Pancreas (tissue), 10 donors: ENCODE measurements at regions not wholly inside any gene's neighbourhood (a gene's known extent, or its start where the extent isn't known, plus 50 kb on each side); places are given as distances from the start of the nearest gene placed in this dataset.

Experiments used
- ATAC-seq, 4 donors: fragments of 200-7000 bp; cut with Tn5 transposase; one replicate each; pipeline versions ENCODE4 v1.8.0 to v1.9.1; 2020; ENCODE audit warnings: mild to moderate bottlenecking in 4 of 4, moderate library complexity in 4 of 4
- DNase-seq, 6 donors: peaks; one replicate each; pipeline ENCODE4 v3.0.0-alpha.2; 2020
- FAIRE-seq: peaks from 2 replicates; lab custom pipeline; 2012; peaks lifted over from hg19 to GRCh38; lab: Jason Lieb, UNC
- H3K27ac ChIP-seq, 4 donors: fragments of 200-600 bp; sonication (generic); 1 replicate in 3 of 4; 2 replicates in 1 of 4; pipeline versions ENCODE4 v1.5.0 to v1.8.0; 2020
- H3K27me3 ChIP-seq, 4 donors: fragments of 200-600 bp; one replicate each; pipeline ENCODE4 v1.8.0; 2021
- H3K36me3 ChIP-seq, 3 donors: fragments of 200-600 bp; sonication (generic) in 1 of 3; one replicate each; pipeline versions ENCODE4 v1.5.0 to v1.8.0; 2020 to 2021
- H3K4me1 ChIP-seq, 3 donors: fragments of 200-600 bp; one replicate each; pipeline ENCODE4 v1.8.0; 2021
- H3K4me3 ChIP-seq, 4 donors: fragments of 200-600 bp; sonication (generic) in 2 of 4; one replicate each; pipeline versions ENCODE4 v1.5.0 to v1.8.0; 2020 to 2021
- H3K9me3 ChIP-seq, 4 donors: fragments of 200-600 bp; one replicate each; pipeline ENCODE4 v1.8.0; 2021
- WGBS, 2 donors: extraction: QIAGEN DNeasy Blood & Tissue Kit; methylation state at CpG; one replicate each; pipeline ENCODE4 v1.1.7; 2013; 5-methylcytosine and 5-hydroxymethylcytosine counted together
- intact Hi-C, 3 donors: fragments of 100-400 bp; cut with DNase I; formaldehyde crosslinking; loops; one replicate each; pipeline versions ENCODE4 v1.11.1 to v1.14.2; 2022
- TF ChIP-seq, protein P1 (sequence below), 4 donors: fragments of 200-600 bp; sonication (generic) in 3 of 4; IDR thresholded peaks; one replicate each; pipeline versions ENCODE4 v1.5.0 to v1.8.0; 2021; ENCODE audit warnings: antibody characterized with exemption in 4 of 4
- donor health status: healthy with polysubstance abuse.
- donor health status: DM: no; HTN: no; CAD: no; lungs with moderate emphysema.
- donor health status: DM: no; HTN: no; CAD: no.
- donor health status: control.
- donor health status: control.
- donor health status: Bipolar disorder and iron deficiency.
- donor health status: DM: yes; HTN: yes; CAD: no.
- donor health status: DM: no; HTN: no; CAD: no.
- donor health status: DM: no; HTN: no; CAD: no.
- donor health status: DM: yes; HTN: yes; CAD: no.

DNA sequence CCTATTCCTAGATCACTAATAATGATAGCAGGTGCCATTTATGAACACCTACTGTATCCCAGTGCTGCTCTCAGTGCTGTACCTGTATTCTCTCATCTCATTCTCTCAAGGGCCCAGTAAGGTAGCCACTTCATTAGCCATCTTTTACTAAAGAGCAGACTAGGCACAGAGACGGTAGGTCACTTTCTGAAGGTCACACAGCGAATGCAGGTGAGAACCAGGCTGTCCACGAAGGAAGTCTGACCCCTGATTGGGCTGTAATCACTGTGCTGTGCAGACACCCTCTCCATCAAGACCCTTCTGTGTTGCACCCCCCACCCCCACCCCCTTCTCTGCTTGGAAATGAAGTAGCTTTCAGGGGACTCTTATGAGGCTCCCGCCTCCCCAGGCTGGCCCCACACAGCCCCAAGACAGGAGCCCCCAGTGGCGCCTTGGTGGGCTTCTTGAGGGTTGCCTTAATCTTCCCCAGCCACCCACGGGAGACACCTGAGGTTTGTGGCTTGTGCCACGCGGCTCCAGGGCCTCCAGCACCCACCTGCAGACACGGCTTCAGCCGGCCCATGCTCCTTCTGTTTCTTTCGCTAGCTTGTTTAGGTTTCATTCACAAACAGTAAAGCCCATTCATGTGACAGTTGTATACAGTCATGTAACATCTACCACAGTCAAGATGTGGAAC is 81.7 kb upstream of the FAM20C start:
- FAIRE-seq (no peak), DNase-seq (peak in 1 of 6 donors; percentile 39), ATAC-seq (no peak)
- 78 to 86% methylated on average over 11 of the region's 11 CpGs for WGBS, 2 donors
- Histone ChIP-seq H3K36me3 (no peaks in the 10 kb centered on the region), H3K9me3 (no peaks in the 10 kb centered on the region), H3K4me3 (no peak overlapping the region), H3K27ac (no peak overlapping the region), H3K4me1 (no peaks in the 10 kb centered on the region), H3K27me3 (no peaks in the 10 kb centered on the region)
- TF ChIP-seq, protein P1, sequence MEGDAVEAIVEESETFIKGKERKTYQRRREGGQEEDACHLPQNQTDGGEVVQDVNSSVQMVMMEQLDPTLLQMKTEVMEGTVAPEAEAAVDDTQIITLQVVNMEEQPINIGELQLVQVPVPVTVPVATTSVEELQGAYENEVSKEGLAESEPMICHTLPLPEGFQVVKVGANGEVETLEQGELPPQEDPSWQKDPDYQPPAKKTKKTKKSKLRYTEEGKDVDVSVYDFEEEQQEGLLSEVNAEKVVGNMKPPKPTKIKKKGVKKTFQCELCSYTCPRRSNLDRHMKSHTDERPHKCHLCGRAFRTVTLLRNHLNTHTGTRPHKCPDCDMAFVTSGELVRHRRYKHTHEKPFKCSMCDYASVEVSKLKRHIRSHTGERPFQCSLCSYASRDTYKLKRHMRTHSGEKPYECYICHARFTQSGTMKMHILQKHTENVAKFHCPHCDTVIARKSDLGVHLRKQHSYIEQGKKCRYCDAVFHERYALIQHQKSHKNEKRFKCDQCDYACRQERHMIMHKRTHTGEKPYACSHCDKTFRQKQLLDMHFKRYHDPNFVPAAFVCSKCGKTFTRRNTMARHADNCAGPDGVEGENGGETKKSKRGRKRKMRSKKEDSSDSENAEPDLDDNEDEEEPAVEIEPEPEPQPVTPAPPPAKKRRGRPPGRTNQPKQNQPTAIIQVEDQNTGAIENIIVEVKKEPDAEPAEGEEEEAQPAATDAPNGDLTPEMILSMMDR (IDR thresholded peaks at IDR 0.05): no peak
- intact Hi-C loops: no loop called here

DNA sequence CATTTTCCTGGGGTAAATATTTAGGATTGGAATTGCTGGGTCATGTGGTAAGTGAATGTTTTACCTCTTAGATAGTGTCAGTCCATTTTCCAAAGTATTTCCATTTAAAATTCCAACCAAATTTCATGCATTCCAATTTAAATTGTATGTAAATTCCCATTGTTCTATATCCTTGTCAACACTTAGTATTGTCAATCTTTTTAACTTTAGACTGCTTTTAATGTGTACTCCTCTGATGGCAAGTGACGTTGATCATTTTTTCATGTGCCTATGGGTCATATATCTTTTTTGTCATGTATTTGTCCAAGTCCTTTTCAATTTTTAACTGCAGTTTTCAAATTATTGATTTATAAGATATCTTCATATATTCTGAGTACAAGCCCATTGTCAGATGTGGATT is 80.8 kb upstream of the FAM20C start:
- Histone ChIP-seq H3K27ac (no peak overlapping the region), H3K36me3 (no peaks in the 10 kb centered on the region), H3K4me1 (no peaks in the 10 kb centered on the region), H3K27me3 (no peaks in the 10 kb centered on the region), H3K4me3 (no peak overlapping the region), H3K9me3 (no peaks in the 10 kb centered on the region)
- TF ChIP-seq, protein P1 (IDR thresholded peaks at IDR 0.05): no peak
- intact Hi-C loops: no loop called here
- ATAC-seq (no peak), DNase-seq (no peak), FAIRE-seq (no peak)
- 70 to 76% methylated on average over 1 of the region's 1 CpG for WGBS, 2 donors

DNA sequence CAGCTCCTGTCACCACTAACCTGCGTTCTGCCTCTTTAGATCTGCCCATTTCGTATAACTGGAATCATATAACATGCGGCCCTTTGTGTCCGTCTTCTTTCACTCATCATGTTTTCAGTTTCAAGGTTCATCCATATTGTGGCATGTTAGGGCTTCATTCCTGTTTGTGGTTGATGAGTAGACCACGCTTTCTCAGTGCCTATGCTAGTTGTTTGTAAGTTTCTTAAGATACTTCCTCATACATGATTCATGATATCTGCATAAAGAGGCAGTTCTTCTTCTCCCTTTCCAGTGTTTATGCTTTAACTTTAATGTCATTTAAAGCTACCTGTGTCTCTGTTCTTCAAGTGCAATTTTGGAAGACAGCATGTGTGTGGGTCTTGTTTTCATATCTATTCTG is 79.5 kb upstream of the FAM20C start:
- Histone ChIP-seq H3K27ac (no peak overlapping the region), H3K9me3 (no peaks in the 10 kb centered on the region), H3K27me3 (no peaks in the 10 kb centered on the region), H3K4me3 (no peak overlapping the region), H3K36me3 (no peaks in the 10 kb centered on the region), H3K4me1 (no peaks in the 10 kb centered on the region)
- WGBS, 2 donors: 86 to 91% methylated on average over 5 of the region's 5 CpGs
- ATAC-seq (peak in 1 of 4 donors; percentile 37), FAIRE-seq (no peak), DNase-seq (no peak)
- intact Hi-C loops: no loop called here
- TF ChIP-seq, protein P1 (IDR thresholded peaks at IDR 0.05): no peak

DNA sequence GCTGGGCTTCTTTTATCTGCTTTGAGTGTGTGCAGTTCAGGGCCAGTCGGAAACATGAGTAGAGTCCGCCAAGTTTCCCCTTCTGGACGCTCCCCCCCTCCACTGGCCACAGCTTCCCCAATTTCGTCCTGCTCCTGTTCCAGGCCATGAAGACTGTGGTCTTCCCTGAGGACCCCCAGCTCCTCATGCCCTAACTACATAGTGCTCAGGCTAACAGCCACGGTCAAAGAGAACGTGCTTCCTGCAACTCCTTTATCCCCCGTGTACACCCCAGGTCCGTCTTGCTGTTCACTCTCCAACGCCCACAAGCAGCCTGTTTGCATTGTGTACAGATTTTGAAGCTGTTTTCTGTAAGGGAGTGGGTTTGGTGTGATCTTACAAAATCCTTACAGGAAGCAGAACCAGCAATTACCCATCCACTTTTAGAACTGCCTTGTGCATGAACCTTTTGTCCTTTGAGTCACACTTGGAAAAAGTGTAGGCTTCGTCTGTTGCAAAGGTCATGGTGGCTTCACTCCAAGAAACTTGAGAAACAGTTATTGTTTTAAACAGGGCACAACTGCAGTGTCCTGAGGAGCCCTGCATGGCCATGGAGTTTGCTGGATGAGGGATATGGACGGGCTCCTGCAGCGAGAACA is 77.0 kb upstream of the FAM20C start:
- Histone ChIP-seq H3K9me3 (no peaks in the 10 kb centered on the region), H3K36me3 (no peaks in the 10 kb centered on the region), H3K4me1 (no peaks in the 10 kb centered on the region), H3K27ac (peak overlapping the region in 2 of 4 donors; percentile 15 to 22), H3K4me3 (no peak overlapping the region), H3K27me3 (no peaks in the 10 kb centered on the region)
- TF ChIP-seq, protein P1 (IDR thresholded peaks at IDR 0.05): no peak
- ATAC-seq: peak in 3 of 4 donors; percentile 46 to 66 (median 58)
- 76 to 83% methylated on average over 12 of the region's 12 CpGs for WGBS, 2 donors
- intact Hi-C loops: no loop called here
- no peak for DNase-seq
- no peak for FAIRE-seq
